ENCODE measurements at regions not wholly inside any gene's neighbourhood (a gene's known extent, or its start where the extent isn't known, plus 50 kb on each side); places are given as distances from the start of the nearest gene placed in this dataset.

GRCh38 chr20:36824142-36824940 lies 50.8 kb upstream of the DSN1 start:
- H3K4me2 ChIP-seq = no peak overlapping the region
- peaks cover 40% of the 10 kb centered on the region for H4K20me1 ChIP-seq
- H3K27me3 ChIP-seq = no peaks in the 10 kb centered on the region
- H3K27ac ChIP-seq = no peak overlapping the region
- H3K36me3 ChIP-seq = peaks cover 98% of the 10 kb centered on the region
- no peak overlapping the region for H3K4me3 ChIP-seq
- H3K9me3 ChIP-seq = no peaks in the 10 kb centered on the region
- H3K9ac ChIP-seq = no peak overlapping the region
- no peaks in the 10 kb centered on the region for H3K4me1 ChIP-seq
- no peak for TF ChIP-seq Cebpa-rat (IDR thresholded peaks at IDR 0.05)

GRCh38 chr20:36825385-36826104 lies 50.4 kb upstream of the TLDC2 start:
- H3K9ac ChIP-seq = no peak overlapping the region
- no peaks in the 10 kb centered on the region for H3K4me1 ChIP-seq
- H3K36me3 ChIP-seq = peaks cover 98% of the 10 kb centered on the region
- peaks cover 28% of the 10 kb centered on the region for H4K20me1 ChIP-seq
- no peak overlapping the region for H3K4me2 ChIP-seq
- no peaks in the 10 kb centered on the region for H3K9me3 ChIP-seq
- no peak for TF ChIP-seq Cebpa-rat (IDR thresholded peaks at IDR 0.05)
- H3K27ac ChIP-seq = no peak overlapping the region
- H3K4me3 ChIP-seq = no peak overlapping the region
- H3K27me3 ChIP-seq = no peaks in the 10 kb centered on the region

All from BLaER1 (cell line).